NB4 (cell line): ENCODE measurements at regions not wholly inside any gene's neighbourhood (a gene's known extent, or its start where the extent isn't known, plus 50 kb on each side); places are given as distances from the start of the nearest gene placed in this dataset.

Source experiments
- MAX ChIP-seq: IDR thresholded peaks from 2 replicates; pipeline ENCODE4 v1.6.1; 2011; ENCODE audit warnings: low read depth, low read length
- POLR2A ChIP-seq: IDR thresholded peaks from 2 replicates; pipeline ENCODE4 v1.6.1; 2011; ENCODE audit warnings: mild to moderate bottlenecking; ENCODE audit not compliant: insufficient read length; ENCODE audit errors: extremely low read depth
- TF ChIP-seq, protein P1 (sequence below): IDR thresholded peaks from one replicate; pipeline ENCODE4 v1.5.1; 2012; ENCODE audit warnings: low read depth, low read length

DNA sequence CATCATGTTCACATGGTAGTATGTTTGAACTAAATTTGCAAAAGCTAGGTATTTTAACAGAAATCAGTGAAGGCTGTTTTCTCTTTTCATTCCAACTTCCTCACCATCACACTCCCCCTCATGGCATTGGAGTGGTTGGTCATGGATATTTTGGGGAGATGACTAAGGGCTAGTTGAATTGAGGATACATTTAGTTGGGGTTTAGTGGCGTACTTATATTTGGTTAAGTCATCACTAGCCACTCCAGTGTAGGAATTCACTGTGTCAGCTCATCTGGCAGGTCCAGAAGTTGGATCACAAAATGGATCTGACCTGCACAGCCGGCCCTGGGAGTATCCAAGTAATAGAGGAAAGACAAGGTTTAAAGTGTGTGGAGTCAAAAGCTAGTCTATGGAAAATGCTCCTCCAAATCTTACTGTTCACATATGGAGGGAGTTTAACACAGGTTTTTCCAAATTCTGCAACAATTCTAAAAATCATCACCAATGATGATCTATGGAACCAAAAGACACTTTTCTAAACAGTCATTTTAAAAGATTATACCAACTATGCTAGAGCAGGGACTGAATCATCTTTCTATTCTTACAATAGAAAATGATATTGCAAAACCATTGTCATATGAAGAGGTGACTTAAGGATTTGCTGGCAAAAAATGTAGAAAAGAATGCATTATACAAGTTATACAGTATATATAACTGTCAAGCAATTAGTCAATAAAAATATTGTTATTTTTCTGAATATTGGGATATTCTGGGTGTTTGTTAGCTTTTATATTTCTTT, 247.8 kb upstream of the PEX5L start:
- TF ChIP-seq, protein P1, sequence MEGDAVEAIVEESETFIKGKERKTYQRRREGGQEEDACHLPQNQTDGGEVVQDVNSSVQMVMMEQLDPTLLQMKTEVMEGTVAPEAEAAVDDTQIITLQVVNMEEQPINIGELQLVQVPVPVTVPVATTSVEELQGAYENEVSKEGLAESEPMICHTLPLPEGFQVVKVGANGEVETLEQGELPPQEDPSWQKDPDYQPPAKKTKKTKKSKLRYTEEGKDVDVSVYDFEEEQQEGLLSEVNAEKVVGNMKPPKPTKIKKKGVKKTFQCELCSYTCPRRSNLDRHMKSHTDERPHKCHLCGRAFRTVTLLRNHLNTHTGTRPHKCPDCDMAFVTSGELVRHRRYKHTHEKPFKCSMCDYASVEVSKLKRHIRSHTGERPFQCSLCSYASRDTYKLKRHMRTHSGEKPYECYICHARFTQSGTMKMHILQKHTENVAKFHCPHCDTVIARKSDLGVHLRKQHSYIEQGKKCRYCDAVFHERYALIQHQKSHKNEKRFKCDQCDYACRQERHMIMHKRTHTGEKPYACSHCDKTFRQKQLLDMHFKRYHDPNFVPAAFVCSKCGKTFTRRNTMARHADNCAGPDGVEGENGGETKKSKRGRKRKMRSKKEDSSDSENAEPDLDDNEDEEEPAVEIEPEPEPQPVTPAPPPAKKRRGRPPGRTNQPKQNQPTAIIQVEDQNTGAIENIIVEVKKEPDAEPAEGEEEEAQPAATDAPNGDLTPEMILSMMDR: no peak
- TF ChIP-seq POLR2A (no peak), MAX (no peak)
